SK-N-SH (cell line): ENCODE measurements at regions not wholly inside any gene's neighbourhood (a gene's known extent, or its start where the extent isn't known, plus 50 kb on each side); places are given as distances from the start of the nearest gene placed in this dataset.

ENCODE experiments used
- CTCF ChIA-PET: fragments of 300-600, 350-600 bp; formaldehyde crosslinking; extraction: SDS; loops from one replicate; lab custom pipeline; 2021; lab: Yijun Ruan, JAX
- POLR2A ChIA-PET: fragments of 350-600 bp; sonication (Branson Sonifier 250); formaldehyde crosslinking; extraction: SDS; loops from one replicate; lab custom pipeline; 2020; ENCODE audit warnings: antibody characterized with exemption, inconsistent platforms; lab: Yijun Ruan, JAX
- DNase-seq: peaks from one replicate; pipeline ENCODE4 v3.0.0; 2012
- H2AFZ ChIP-seq: fragments of 200-600 bp; sonication (generic); 2 replicates; pipeline ENCODE4 v1.8.1; 2016; ENCODE audit warnings: antibody characterized with exemption, mild to moderate bottlenecking, low read depth
- H3F3A ChIP-seq: fragments of 200-600 bp; sonication (generic); replicated peaks from 2 replicates; pipeline ENCODE3; 2016; ENCODE audit warnings: antibody characterized with exemption, mild to moderate bottlenecking; ENCODE audit not compliant: insufficient read depth
- H3K27ac ChIP-seq, 2 experiments: fragments of 200-500 bp in 1 of 2; fragments of 200-600 bp in 1 of 2; sonication (Bioruptor generic) in 1 of 2; sonication (generic), shearing (Covaris generic) in 1 of 2; 2 replicates each; pipeline versions ENCODE4 v1.5.1 to v1.6.1; 2014 to 2016; ENCODE audit warnings: low read depth in 2 of 2, inconsistent platforms in 1 of 2, low read length in 1 of 2, mild to moderate bottlenecking in 1 of 2, mixed read lengths in 1 of 2
- H3K27me3 ChIP-seq: fragments of 200-600 bp; sonication (generic), shearing (Covaris generic); 2 replicates; pipeline ENCODE4 v1.6.1; 2016; ENCODE audit warnings: mixed run types; ENCODE audit not compliant: insufficient read depth
- H3K36me3 ChIP-seq, 2 experiments: fragments of 200-500 bp in 1 of 2; fragments of 200-600 bp in 1 of 2; sonication (Bioruptor generic) in 1 of 2; sonication (generic) in 1 of 2; replicated peaks in 1 of 2; 2 replicates each; pipeline versions ENCODE3 to v1.5.1; 2014 to 2016; ENCODE audit warnings: low read length in 1 of 2, mild to moderate bottlenecking in 1 of 2; ENCODE audit not compliant: insufficient read depth in 2 of 2, control insufficient read depth in 1 of 2
- H3K4me1 ChIP-seq, 2 experiments: fragments of 200-500 bp in 1 of 2; fragments of 200-600 bp in 1 of 2; sonication (Bioruptor generic) in 1 of 2; sonication (generic), shearing (Covaris generic) in 1 of 2; 2 replicates each; pipeline versions ENCODE4 v1.5.1 to v1.6.1; 2014 to 2016; ENCODE audit warnings: low read depth in 1 of 2, low read length in 1 of 2, mixed run types in 1 of 2; ENCODE audit not compliant: insufficient read depth in 2 of 2, control insufficient read depth in 1 of 2
- H3K4me2 ChIP-seq: fragments of 200-600 bp; sonication (generic), shearing (Covaris generic); 2 replicates; pipeline ENCODE4 v1.6.1; 2017; ENCODE audit warnings: mixed run types
- H3K4me3 ChIP-seq, 2 experiments: fragments of 200-500 bp in 1 of 2; fragments of 200-600 bp in 1 of 2; sonication (Bioruptor generic) in 1 of 2; sonication (generic), shearing (Covaris generic) in 1 of 2; 2 replicates each; pipeline versions ENCODE4 v1.5.1 to v1.8.1; 2014 to 2016; ENCODE audit warnings: low read depth in 2 of 2, inconsistent platforms in 1 of 2, low read length in 1 of 2, mild to moderate bottlenecking in 1 of 2, mixed read lengths in 1 of 2, moderate library complexity in 1 of 2
- H3K79me2 ChIP-seq: fragments of 200-600 bp; sonication (generic); 2 replicates; pipeline ENCODE4 v1.8.1; 2017; ENCODE audit warnings: mild to moderate bottlenecking; ENCODE audit not compliant: insufficient read depth
- H3K9ac ChIP-seq: fragments of 200-600 bp; sonication (generic); 2 replicates; pipeline ENCODE4 v1.6.1; 2017; ENCODE audit warnings: mixed run types
- H3K9me2 ChIP-seq: fragments of 200-600 bp; sonication (generic); 2 replicates; pipeline ENCODE4 v1.6.1; 2017; ENCODE audit warnings: mixed run types
- H3K9me3 ChIP-seq: fragments of 200-600 bp; sonication (generic); 2 replicates; pipeline ENCODE4 v1.6.1; 2017; ENCODE audit warnings: mixed run types, mild to moderate bottlenecking, moderate library complexity
- H4K20me1 ChIP-seq: fragments of 200-600 bp; sonication (generic); 2 replicates; pipeline ENCODE4 v1.6.1; 2017; ENCODE audit warnings: mild to moderate bottlenecking, mixed run types; ENCODE audit not compliant: insufficient read depth
- CHD2 ChIP-seq: fragments of 150-350 bp; IDR thresholded peaks from 2 replicates; pipeline ENCODE4 v1.6.1; 2018; ENCODE audit warnings: low read length; ENCODE audit not compliant: partially characterized antibody
- EP300 ChIP-seq, 2 experiments: IDR thresholded peaks; 2 replicates each; pipeline versions ENCODE4 v1.4.0 to v1.6.1; 2012; ENCODE audit warnings: borderline replicate concordance in 1 of 2, low read depth in 1 of 2, low read length in 1 of 2
- FOSL2 ChIP-seq: IDR thresholded peaks from 2 replicates; pipeline ENCODE4 v1.4.0; 2012; ENCODE audit warnings: low read depth, mild to moderate bottlenecking, moderate library complexity, borderline replicate concordance
- FOXM1 ChIP-seq: IDR thresholded peaks from 2 replicates; pipeline ENCODE4 v1.4.0; 2012; ENCODE audit warnings: low read depth, mild to moderate bottlenecking
- MAX ChIP-seq: IDR thresholded peaks from 2 replicates; pipeline ENCODE4 v1.4.0; 2012; ENCODE audit warnings: low read depth
- MEF2A ChIP-seq: IDR thresholded peaks from 2 replicates; pipeline ENCODE4 v1.4.0; 2012; ENCODE audit warnings: low read depth, borderline replicate concordance
- NRF1 ChIP-seq: IDR thresholded peaks from 2 replicates; pipeline ENCODE4 v1.6.1; 2012; ENCODE audit warnings: low read depth, mild to moderate bottlenecking, low read length
- RCOR1 ChIP-seq: fragments of 150-350 bp; IDR thresholded peaks from 2 replicates; pipeline ENCODE4 v1.6.1; 2017; ENCODE audit warnings: antibody characterized with exemption, low read length
- REST ChIP-seq: IDR thresholded peaks from 2 replicates; pipeline ENCODE4 v1.6.1; 2012; ENCODE audit warnings: mild to moderate bottlenecking, low read depth, low read length, moderate library complexity
- RFX5 ChIP-seq: IDR thresholded peaks from 2 replicates; pipeline ENCODE4 v1.6.1; 2012; ENCODE audit warnings: mild to moderate bottlenecking, improper control_type of control experiment, low read length
- RXRA ChIP-seq: IDR thresholded peaks from 2 replicates; pipeline ENCODE4 v1.4.0; 2012; ENCODE audit warnings: low read depth, mild to moderate bottlenecking, borderline replicate concordance
- SIN3A ChIP-seq: IDR thresholded peaks from 2 replicates; pipeline ENCODE4 v1.6.1; 2012; ENCODE audit warnings: low read depth, mild to moderate bottlenecking, low read length, moderate library complexity, borderline replicate concordance
- TAF1 ChIP-seq: IDR thresholded peaks from 2 replicates; pipeline ENCODE4 v1.6.1; 2012; ENCODE audit warnings: low read depth, mild to moderate bottlenecking, low read length, moderate library complexity, borderline replicate concordance
- TCF12 ChIP-seq: IDR thresholded peaks from 2 replicates; pipeline ENCODE4 v1.4.0; 2012
- USF1 ChIP-seq: IDR thresholded peaks from 2 replicates; pipeline ENCODE4 v1.4.0; 2012; ENCODE audit warnings: low read depth, borderline replicate concordance
- WGBS: methylation state at CpG from one replicate; pipeline ENCODE4 v1.1.6; 2017; ENCODE audit warnings: low lambda C conversion rate; 5-methylcytosine and 5-hydroxymethylcytosine counted together
- TF ChIP-seq, protein P1 (sequence below): fragments of 150-350 bp; IDR thresholded peaks from 2 replicates; pipeline ENCODE4 v1.6.1; 2017; ENCODE audit warnings: antibody characterized with exemption, low read length, low read depth, borderline replicate concordance
- TF ChIP-seq, protein P2 (sequence below): IDR thresholded peaks from 2 replicates; pipeline ENCODE4; 2012

DNA sequence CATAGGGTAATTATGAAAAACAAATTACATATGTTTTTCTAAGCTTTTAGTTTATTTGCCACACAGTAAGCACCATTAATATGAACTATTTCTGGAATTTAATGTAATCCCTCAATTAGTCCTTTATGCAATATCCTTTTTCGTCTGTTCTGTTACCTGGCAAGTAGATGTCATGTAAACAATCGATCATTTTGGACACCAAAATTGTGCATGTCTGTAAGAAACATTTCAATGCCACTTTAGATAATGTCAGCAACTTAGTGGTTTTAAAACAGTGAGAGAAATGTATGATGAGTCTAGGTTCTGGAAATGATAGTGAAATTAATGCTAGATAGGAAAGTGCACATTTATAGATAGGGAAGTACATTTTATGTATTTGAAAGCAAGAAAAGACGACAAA is 986.6 kb downstream of the ZPLD1 start:
- Histone ChIP-seq H3K36me3 (no peaks in the 10 kb centered on the region), H3K4me3 (no peak overlapping the region), H2AFZ (no peak overlapping the region), H3F3A (no peaks in the 10 kb centered on the region), H3K27ac (no peak overlapping the region), H3K4me1 (no peaks in the 10 kb centered on the region), H3K9ac (no peak overlapping the region), H4K20me1 (no peaks in the 10 kb centered on the region), H3K9me2 (no peaks in the 10 kb centered on the region), H3K79me2 (no peaks in the 10 kb centered on the region), H3K27me3 (no peaks in the 10 kb centered on the region), H3K4me2 (no peak overlapping the region), H3K9me3 (no peaks in the 10 kb centered on the region)
- no peak for TF ChIP-seq USF1
- no peak for TF ChIP-seq RCOR1
- TF ChIP-seq TAF1: no peak
- no peak for TF ChIP-seq RFX5
- TF ChIP-seq CHD2: no peak
- TF ChIP-seq NRF1: no peak
- TF ChIP-seq MAX: no peak
- TF ChIP-seq MEF2A: no peak
- no peak for TF ChIP-seq FOSL2
- no peak for TF ChIP-seq FOXM1
- TF ChIP-seq TCF12: no peak
- TF ChIP-seq REST: no peak
- TF ChIP-seq EP300 (IDR thresholded peaks at IDR 0.05; ENCODE audit: borderline replicate concordance in 1 of 2, low read depth in 1 of 2, low read length in 1 of 2): no peak
- TF ChIP-seq, protein P1, sequence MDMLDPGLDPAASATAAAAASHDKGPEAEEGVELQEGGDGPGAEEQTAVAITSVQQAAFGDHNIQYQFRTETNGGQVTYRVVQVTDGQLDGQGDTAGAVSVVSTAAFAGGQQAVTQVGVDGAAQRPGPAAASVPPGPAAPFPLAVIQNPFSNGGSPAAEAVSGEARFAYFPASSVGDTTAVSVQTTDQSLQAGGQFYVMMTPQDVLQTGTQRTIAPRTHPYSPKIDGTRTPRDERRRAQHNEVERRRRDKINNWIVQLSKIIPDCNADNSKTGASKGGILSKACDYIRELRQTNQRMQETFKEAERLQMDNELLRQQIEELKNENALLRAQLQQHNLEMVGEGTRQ: no peak
- TF ChIP-seq, protein P2, sequence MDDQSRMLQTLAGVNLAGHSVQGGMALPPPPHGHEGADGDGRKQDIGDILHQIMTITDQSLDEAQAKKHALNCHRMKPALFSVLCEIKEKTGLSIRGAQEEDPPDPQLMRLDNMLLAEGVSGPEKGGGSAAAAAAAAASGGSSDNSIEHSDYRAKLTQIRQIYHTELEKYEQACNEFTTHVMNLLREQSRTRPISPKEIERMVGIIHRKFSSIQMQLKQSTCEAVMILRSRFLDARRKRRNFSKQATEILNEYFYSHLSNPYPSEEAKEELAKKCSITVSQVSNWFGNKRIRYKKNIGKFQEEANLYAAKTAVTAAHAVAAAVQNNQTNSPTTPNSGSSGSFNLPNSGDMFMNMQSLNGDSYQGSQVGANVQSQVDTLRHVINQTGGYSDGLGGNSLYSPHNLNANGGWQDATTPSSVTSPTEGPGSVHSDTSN: no peak
- TF ChIP-seq SIN3A: no peak
- no peak for TF ChIP-seq RXRA
- ChIA-PET POLR2A (no interaction called here), CTCF (no interaction called here)
- DNase-seq: no peak
- WGBS: 74% methylated on average over 3 of the region's 3 CpGs
